ENCODE measurements at regions not wholly inside any gene's neighbourhood (a gene's known extent, or its start where the extent isn't known, plus 50 kb on each side); places are given as distances from the start of the nearest gene placed in this dataset.

GRCh38 chr20:3296261-3297078, 57.5 kb upstream of the SLC4A11 start:
- no peak for TF ChIP-seq POLR2A (IDR thresholded peaks at IDR 0.05)
- no peak for TF ChIP-seq CTCF (IDR thresholded peaks at IDR 0.05)
- H3K4me1 ChIP-seq, result no peaks in the 10 kb centered on the region
- DNase-seq (no peak), ATAC-seq (no peak)
- intact Hi-C loops (cut with DNase I), result no loop called here
- WGBS, 2 donors, result 86 to 87% methylated on average over 8 to 10 of the region's 12 CpGs
- peaks cover 0 to 11% of the 10 kb centered on the region in 2 donors for H3K36me3 ChIP-seq (replicated peaks in 1 of 2; ENCODE audit: insufficient read depth in 1 of 2, low read depth in 2 of 2)
- no peaks in the 10 kb centered on the region for H3K27me3 ChIP-seq
- no peak overlapping the region for H3K27ac ChIP-seq
- H3K4me3 ChIP-seq, result no peak overlapping the region
- no peaks in the 10 kb centered on the region for H3K9me3 ChIP-seq

Data from body of pancreas (tissue), 4 donors.